ENCODE measurements at regions not wholly inside any gene's neighbourhood (a gene's known extent, or its start where the extent isn't known, plus 50 kb on each side); places are given as distances from the start of the nearest gene placed in this dataset.

- 91 to 92% (median 92%) methylated on average over 4 of the region's 4 CpGs for WGBS, 3 donors
- TF ChIP-seq POLR2A (IDR thresholded peaks at IDR 0.05) = no peak
- no peak for TF ChIP-seq EP300 (IDR thresholded peaks at IDR 0.05)
- Histone ChIP-seq H3K27me3 (no peaks in the 10 kb centered on the region), H3K9me3 (peaks cover 0 to 5% of the 10 kb centered on the region in 2 donors), H3K4me1 (ENCODE audit: insufficient read depth) (no peaks in the 10 kb centered on the region), H3K36me3 (no peaks in the 10 kb centered on the region), H3K27ac (no peak overlapping the region), H3K4me3 (no peak overlapping the region)
- no peak for DNase-seq
- intact Hi-C loops (cut with DNase I) = no loop called here
Observed at GRCh38 chr1:171426645-171427044, 58.7 kb upstream of the PRRC2C start.

GRCh38 chr1:171427852-171428471 lies 57.4 kb upstream of the PRRC2C start:
- 47 to 64% (median 51%) methylated on average over 4 of the region's 4 CpGs for WGBS, 3 donors
- DNase-seq = no peak
- H3K36me3 ChIP-seq = no peaks in the 10 kb centered on the region
- no peak overlapping the region for H3K27ac ChIP-seq
- peaks cover 0 to 5% of the 10 kb centered on the region in 2 donors for H3K9me3 ChIP-seq
- H3K4me3 ChIP-seq = no peak overlapping the region
- H3K27me3 ChIP-seq = no peaks in the 10 kb centered on the region
- intact Hi-C loops (cut with DNase I) = no loop called here
- no peaks in the 10 kb centered on the region for H3K4me1 ChIP-seq (ENCODE audit: insufficient read depth)
- TF ChIP-seq POLR2A (IDR thresholded peaks at IDR 0.05) (no peak), CTCF (IDR thresholded peaks at IDR 0.05) (no peak)

GRCh38 chr1:171429137-171429536 lies 56.2 kb upstream of the PRRC2C start:
- Histone ChIP-seq H3K4me3 (no peak overlapping the region), H3K27me3 (no peaks in the 10 kb centered on the region), H3K4me1 (ENCODE audit: insufficient read depth) (no peaks in the 10 kb centered on the region), H3K27ac (no peak overlapping the region), H3K36me3 (no peaks in the 10 kb centered on the region), H3K9me3 (peaks cover 0 to 5% of the 10 kb centered on the region in 2 donors)
- intact Hi-C loops (cut with DNase I) = no loop called here
- WGBS, 3 donors = 90 to 91% (median 91%) methylated on average over 6 of the region's 6 CpGs
- no peak for TF ChIP-seq CTCF (IDR thresholded peaks at IDR 0.05)
- TF ChIP-seq POLR2A (IDR thresholded peaks at IDR 0.05) = no peak
- TF ChIP-seq EP300 (IDR thresholded peaks at IDR 0.05) = no peak
- no peak for DNase-seq

- no peaks in the 10 kb centered on the region for H3K36me3 ChIP-seq
- no peaks in the 10 kb centered on the region for H3K4me1 ChIP-seq (ENCODE audit: insufficient read depth)
- DNase-seq = no peak
- H3K9me3 ChIP-seq = peaks cover 0 to 5% of the 10 kb centered on the region in 2 donors
- no peak overlapping the region for H3K27ac ChIP-seq
- intact Hi-C loops (cut with DNase I) = no loop called here
- no peak overlapping the region for H3K4me3 ChIP-seq
- WGBS, 3 donors = 42 to 83% (median 44%) methylated on average over 1 to 2 of the region's 2 CpGs
- no peaks in the 10 kb centered on the region for H3K27me3 ChIP-seq
- TF ChIP-seq EP300 (IDR thresholded peaks at IDR 0.05) (no peak), CTCF (IDR thresholded peaks at IDR 0.05) (no peak), POLR2A (IDR thresholded peaks at IDR 0.05) (no peak)
Observed at GRCh38 chr1:171431994-171432393, 53.3 kb upstream of the PRRC2C start.

GRCh38 chr1:171432473-171432872 lies 52.9 kb upstream of the PRRC2C start:
- H3K4me3 ChIP-seq = no peak overlapping the region
- TF ChIP-seq EP300 (IDR thresholded peaks at IDR 0.05) = no peak
- no peak for TF ChIP-seq CTCF (IDR thresholded peaks at IDR 0.05)
- no peak for TF ChIP-seq POLR2A (IDR thresholded peaks at IDR 0.05)
- H3K4me1 ChIP-seq (ENCODE audit: insufficient read depth) = no peaks in the 10 kb centered on the region
- peaks cover 0 to 5% of the 10 kb centered on the region in 2 donors for H3K9me3 ChIP-seq
- intact Hi-C loops (cut with DNase I) = no loop called here
- no peak for DNase-seq
- H3K27ac ChIP-seq = no peak overlapping the region
- WGBS, 3 donors = 93 to 100% (median 100%) methylated on average over 1 of the region's 1 CpG
- H3K27me3 ChIP-seq = no peaks in the 10 kb centered on the region
- H3K36me3 ChIP-seq = no peaks in the 10 kb centered on the region
